ENCODE measurements at regions not wholly inside any gene's neighbourhood (a gene's known extent, or its start where the extent isn't known, plus 50 kb on each side); places are given as distances from the start of the nearest gene placed in this dataset.

GRCh38 chr2:215883799-215884198 lies 129.6 kb downstream of the MREG start:
- DNase-seq: no peak
- Histone ChIP-seq H3K9me3 (no peaks in the 10 kb centered on the region), H3K27me3 (no peaks in the 10 kb centered on the region), H3K36me3 (no peaks in the 10 kb centered on the region), H3K27ac (no peak overlapping the region), H3K4me1 (no peaks in the 10 kb centered on the region), H3K4me3 (replicated peaks in 1 of 3) (no peak overlapping the region)
- intact Hi-C loops (cut with DNase I): no loop called here
- TF ChIP-seq, protein P1, sequence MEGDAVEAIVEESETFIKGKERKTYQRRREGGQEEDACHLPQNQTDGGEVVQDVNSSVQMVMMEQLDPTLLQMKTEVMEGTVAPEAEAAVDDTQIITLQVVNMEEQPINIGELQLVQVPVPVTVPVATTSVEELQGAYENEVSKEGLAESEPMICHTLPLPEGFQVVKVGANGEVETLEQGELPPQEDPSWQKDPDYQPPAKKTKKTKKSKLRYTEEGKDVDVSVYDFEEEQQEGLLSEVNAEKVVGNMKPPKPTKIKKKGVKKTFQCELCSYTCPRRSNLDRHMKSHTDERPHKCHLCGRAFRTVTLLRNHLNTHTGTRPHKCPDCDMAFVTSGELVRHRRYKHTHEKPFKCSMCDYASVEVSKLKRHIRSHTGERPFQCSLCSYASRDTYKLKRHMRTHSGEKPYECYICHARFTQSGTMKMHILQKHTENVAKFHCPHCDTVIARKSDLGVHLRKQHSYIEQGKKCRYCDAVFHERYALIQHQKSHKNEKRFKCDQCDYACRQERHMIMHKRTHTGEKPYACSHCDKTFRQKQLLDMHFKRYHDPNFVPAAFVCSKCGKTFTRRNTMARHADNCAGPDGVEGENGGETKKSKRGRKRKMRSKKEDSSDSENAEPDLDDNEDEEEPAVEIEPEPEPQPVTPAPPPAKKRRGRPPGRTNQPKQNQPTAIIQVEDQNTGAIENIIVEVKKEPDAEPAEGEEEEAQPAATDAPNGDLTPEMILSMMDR (IDR thresholded peaks at IDR 0.05): no peak
- TF ChIP-seq POLR2A (IDR thresholded peaks at IDR 0.05): no peak

- Histone ChIP-seq H3K9me3 (no peaks in the 10 kb centered on the region), H3K27ac (no peak overlapping the region), H3K27me3 (no peaks in the 10 kb centered on the region), H3K4me3 (replicated peaks in 1 of 3) (no peak overlapping the region), H3K4me1 (no peaks in the 10 kb centered on the region), H3K36me3 (no peaks in the 10 kb centered on the region)
- TF ChIP-seq, protein P1 (IDR thresholded peaks at IDR 0.05): no peak
- no peak for TF ChIP-seq POLR2A (IDR thresholded peaks at IDR 0.05)
- no peak for DNase-seq
- intact Hi-C loops (cut with DNase I): no loop called here
- WGBS, 2 donors: 79 to 86% methylated on average over 2 of the region's 2 CpGs
Measured at GRCh38 chr2:215882689-215883088, 130.7 kb downstream of the MREG start.

GRCh38 chr2:215881582-215881981 lies 131.8 kb downstream of the MREG start:
- Histone ChIP-seq H3K4me3 (replicated peaks in 1 of 3) (no peak overlapping the region), H3K27me3 (no peaks in the 10 kb centered on the region), H3K9me3 (no peaks in the 10 kb centered on the region), H3K4me1 (no peaks in the 10 kb centered on the region), H3K36me3 (no peaks in the 10 kb centered on the region), H3K27ac (no peak overlapping the region)
- no peak for DNase-seq
- WGBS, 2 donors: 84 to 91% methylated on average over 2 of the region's 2 CpGs
- TF ChIP-seq, protein P1 (IDR thresholded peaks at IDR 0.05): no peak
- TF ChIP-seq POLR2A (IDR thresholded peaks at IDR 0.05): no peak
- intact Hi-C loops (cut with DNase I): no loop called here

DNA sequence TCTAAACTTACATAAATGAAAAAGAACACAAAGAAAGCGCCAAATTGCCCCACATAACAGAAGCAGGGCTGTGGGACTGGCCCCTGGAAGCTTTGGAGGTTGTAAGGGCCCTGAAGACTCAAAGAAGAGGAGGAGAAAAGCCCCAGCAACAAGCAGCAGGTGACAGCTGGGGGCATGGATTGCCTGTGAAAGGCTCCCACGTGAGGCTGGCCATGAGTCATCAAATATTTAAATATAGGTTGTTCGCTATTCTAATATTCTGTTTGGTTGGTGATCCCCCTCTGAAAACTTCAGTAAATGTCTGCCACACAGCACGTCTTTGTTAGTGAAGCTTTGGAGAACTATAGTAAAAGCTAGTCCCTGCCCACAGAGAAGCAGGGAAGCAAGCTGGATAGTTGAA lies 132.4 kb downstream of the MREG start:
- intact Hi-C loops (cut with DNase I): no loop called here
- Histone ChIP-seq H3K27me3 (no peaks in the 10 kb centered on the region), H3K4me3 (replicated peaks in 1 of 3) (no peak overlapping the region), H3K27ac (no peak overlapping the region), H3K9me3 (no peaks in the 10 kb centered on the region), H3K36me3 (no peaks in the 10 kb centered on the region), H3K4me1 (no peaks in the 10 kb centered on the region)
- DNase-seq: no peak
- WGBS, 2 donors: 83 to 93% methylated on average over 4 of the region's 4 CpGs
- TF ChIP-seq, protein P1 (IDR thresholded peaks at IDR 0.05): no peak
- TF ChIP-seq POLR2A (IDR thresholded peaks at IDR 0.05): no peak

- WGBS, 2 donors: 92 to 96% methylated on average over 8 of the region's 8 CpGs
- Histone ChIP-seq H3K9me3 (no peaks in the 10 kb centered on the region), H3K4me1 (no peaks in the 10 kb centered on the region), H3K27me3 (no peaks in the 10 kb centered on the region), H3K4me3 (replicated peaks in 1 of 3) (no peak overlapping the region), H3K36me3 (no peaks in the 10 kb centered on the region), H3K27ac (no peak overlapping the region)
- no peak for TF ChIP-seq POLR2A (IDR thresholded peaks at IDR 0.05)
- TF ChIP-seq, protein P1 (IDR thresholded peaks at IDR 0.05): no peak
- intact Hi-C loops (cut with DNase I): no loop called here
- DNase-seq: no peak
Measured at GRCh38 chr2:215879977-215880940, 133.1 kb downstream of the MREG start.
